Activated T-helper 17 cell treated with anti-CD3 and anti-CD28 coated beads, Interleukin-2, amount 50 U/mL, for 72 hours (primary cell): ENCODE measurements at regions not wholly inside any gene's neighbourhood (a gene's known extent, or its start where the extent isn't known, plus 50 kb on each side); places are given as distances from the start of the nearest gene placed in this dataset.
"Not testable (repeated sequence)": the region's sequence is repeated elsewhere in the genome, so short reads cannot be mapped to it uniquely, and the experiment has no call there.

Source experiments
- ATAC-seq: fragments of 150-1000 bp; cut with Tn5 transposase; replicated peaks from 2 replicates; pipeline ENCODE4 v1.10.0; 2021; ENCODE audit warnings: mild to moderate bottlenecking, moderate library complexity
- H3K27ac Mint-ChIP-seq: one replicate; pipeline ENCODE4 v1.8.0; 2022; ENCODE audit warnings: mixed read lengths
- H3K27me3 Mint-ChIP-seq: one replicate; pipeline ENCODE4 v1.8.0; 2022; ENCODE audit warnings: mixed read lengths
- H3K36me3 Mint-ChIP-seq: one replicate; pipeline ENCODE4 v1.8.0; 2022; ENCODE audit warnings: low read depth, mild to moderate bottlenecking, mixed read lengths
- H3K4me1 Mint-ChIP-seq: one replicate; pipeline ENCODE4 v1.8.0; 2022; ENCODE audit warnings: mixed read lengths
- H3K4me3 Mint-ChIP-seq: one replicate; pipeline ENCODE4 v1.8.0; 2022; ENCODE audit warnings: mild to moderate bottlenecking, mixed read lengths
- H3K9me3 Mint-ChIP-seq: one replicate; pipeline ENCODE4 v1.8.0; 2022; ENCODE audit warnings: mixed read lengths

- Mint-ChIP-seq H3K4me1 (no peaks in the 10 kb centered on the region), H3K27ac (no peak overlapping the region), H3K9me3 (peaks cover 4% of the 10 kb centered on the region), H3K36me3 (no peaks in the 10 kb centered on the region), H3K4me3 (no peak overlapping the region), H3K27me3 (no peaks in the 10 kb centered on the region)
- ATAC-seq, result no peak
Measured at GRCh38 chr11:81960443-81960842, 773.2 kb downstream of the FAM181B start.

- peaks cover 4% of the 10 kb centered on the region for H3K9me3 Mint-ChIP-seq
- ATAC-seq, result no peak
- no peaks in the 10 kb centered on the region for H3K4me1 Mint-ChIP-seq
- no peak overlapping the region for H3K4me3 Mint-ChIP-seq
- no peaks in the 10 kb centered on the region for H3K36me3 Mint-ChIP-seq
- no peaks in the 10 kb centered on the region for H3K27me3 Mint-ChIP-seq
- H3K27ac Mint-ChIP-seq, result no peak overlapping the region
Measured at GRCh38 chr11:81959341-81959740, 774.3 kb downstream of the FAM181B start.

- not testable (repeated sequence) for H3K27ac Mint-ChIP-seq, H3K27me3 Mint-ChIP-seq, ATAC-seq, H3K36me3 Mint-ChIP-seq, H3K4me1 Mint-ChIP-seq, H3K4me3 Mint-ChIP-seq, H3K9me3 Mint-ChIP-seq
Measured at GRCh38 chr11:81954301-81954700, 779.4 kb downstream of the FAM181B start.

GRCh38 chr11:81946831-81947230 is 786.8 kb downstream of the FAM181B start:
- no peak overlapping the region for H3K4me3 Mint-ChIP-seq
- no peak for ATAC-seq
- no peaks in the 10 kb centered on the region for H3K27me3 Mint-ChIP-seq
- H3K27ac Mint-ChIP-seq, result no peak overlapping the region
- no peaks in the 10 kb centered on the region for H3K36me3 Mint-ChIP-seq
- no peaks in the 10 kb centered on the region for H3K9me3 Mint-ChIP-seq
- H3K4me1 Mint-ChIP-seq, result no peaks in the 10 kb centered on the region

GRCh38 chr11:81942646-81943045 is 791.0 kb downstream of the FAM181B start:
- no peak overlapping the region for H3K27ac Mint-ChIP-seq
- H3K9me3 Mint-ChIP-seq, result no peaks in the 10 kb centered on the region
- H3K4me1 Mint-ChIP-seq, result no peaks in the 10 kb centered on the region
- no peak overlapping the region for H3K4me3 Mint-ChIP-seq
- H3K36me3 Mint-ChIP-seq, result no peaks in the 10 kb centered on the region
- no peak for ATAC-seq
- no peaks in the 10 kb centered on the region for H3K27me3 Mint-ChIP-seq

GRCh38 chr11:81941998-81942397 is 791.7 kb downstream of the FAM181B start:
- no peak for ATAC-seq
- Mint-ChIP-seq H3K9me3 (no peaks in the 10 kb centered on the region), H3K27me3 (no peaks in the 10 kb centered on the region), H3K27ac (no peak overlapping the region), H3K36me3 (no peaks in the 10 kb centered on the region), H3K4me1 (no peaks in the 10 kb centered on the region), H3K4me3 (no peak overlapping the region)

GRCh38 chr11:81932303-81932702 is 801.4 kb downstream of the FAM181B start:
- Mint-ChIP-seq H3K27ac (no peak overlapping the region), H3K4me3 (no peak overlapping the region), H3K4me1 (no peaks in the 10 kb centered on the region), H3K27me3 (no peaks in the 10 kb centered on the region), H3K9me3 (peaks cover 3% of the 10 kb centered on the region), H3K36me3 (no peaks in the 10 kb centered on the region)
- ATAC-seq, result no peak

- Mint-ChIP-seq H3K4me1 (no peaks in the 10 kb centered on the region), H3K27me3 (no peaks in the 10 kb centered on the region), H3K9me3 (no peaks in the 10 kb centered on the region), H3K4me3 (no peak overlapping the region), H3K36me3 (no peaks in the 10 kb centered on the region), H3K27ac (no peak overlapping the region)
- no peak for ATAC-seq
Measured at GRCh38 chr11:81920205-81920604, 813.5 kb downstream of the FAM181B start.

GRCh38 chr11:81916451-81916850 is 817.2 kb downstream of the FAM181B start:
- Mint-ChIP-seq H3K4me1 (no peaks in the 10 kb centered on the region), H3K9me3 (no peaks in the 10 kb centered on the region), H3K4me3 (no peak overlapping the region), H3K27me3 (no peaks in the 10 kb centered on the region), H3K36me3 (no peaks in the 10 kb centered on the region), H3K27ac (no peak overlapping the region)
- ATAC-seq, result no peak

- no peak overlapping the region for H3K27ac Mint-ChIP-seq
- ATAC-seq, result no peak
- H3K9me3 Mint-ChIP-seq, result no peaks in the 10 kb centered on the region
- no peaks in the 10 kb centered on the region for H3K4me1 Mint-ChIP-seq
- no peaks in the 10 kb centered on the region for H3K36me3 Mint-ChIP-seq
- no peak overlapping the region for H3K4me3 Mint-ChIP-seq
- H3K27me3 Mint-ChIP-seq, result no peaks in the 10 kb centered on the region
Measured at GRCh38 chr11:81915045-81915444, 818.6 kb downstream of the FAM181B start.

- H3K27ac Mint-ChIP-seq, result no peak overlapping the region
- H3K4me1 Mint-ChIP-seq, result no peaks in the 10 kb centered on the region
Measured at GRCh38 chr11:81913793-81914192, 819.9 kb downstream of the FAM181B start.

GRCh38 chr11:81907996-81908395 is 825.7 kb downstream of the FAM181B start:
- H3K27me3 Mint-ChIP-seq, result no peaks in the 10 kb centered on the region
- no peak overlapping the region for H3K27ac Mint-ChIP-seq
- no peak overlapping the region for H3K4me3 Mint-ChIP-seq
- no peaks in the 10 kb centered on the region for H3K9me3 Mint-ChIP-seq
- no peak for ATAC-seq
- no peaks in the 10 kb centered on the region for H3K4me1 Mint-ChIP-seq
- no peaks in the 10 kb centered on the region for H3K36me3 Mint-ChIP-seq

More at GRCh38 chr11:81913793-81914192, 819.9 kb downstream of the FAM181B start:
- no peak for ATAC-seq
- no peaks in the 10 kb centered on the region for H3K36me3 Mint-ChIP-seq
- no peak overlapping the region for H3K4me3 Mint-ChIP-seq
- no peaks in the 10 kb centered on the region for H3K27me3 Mint-ChIP-seq
- no peaks in the 10 kb centered on the region for H3K9me3 Mint-ChIP-seq

GRCh38 chr11:81899156-81899555 is 834.5 kb downstream of the FAM181B start:
- Mint-ChIP-seq H3K4me3 (no peak overlapping the region), H3K36me3 (no peaks in the 10 kb centered on the region), H3K27ac (no peak overlapping the region), H3K27me3 (peaks cover 6% of the 10 kb centered on the region), H3K9me3 (peaks cover 9% of the 10 kb centered on the region), H3K4me1 (no peaks in the 10 kb centered on the region)
- ATAC-seq, result no peak

- no peak overlapping the region for H3K4me3 Mint-ChIP-seq
- H3K36me3 Mint-ChIP-seq, result no peaks in the 10 kb centered on the region
- H3K4me1 Mint-ChIP-seq, result no peaks in the 10 kb centered on the region
- no peak overlapping the region for H3K27ac Mint-ChIP-seq
- H3K9me3 Mint-ChIP-seq, result peaks cover 9% of the 10 kb centered on the region
- peaks cover 6% of the 10 kb centered on the region for H3K27me3 Mint-ChIP-seq
- no peak for ATAC-seq
Measured at GRCh38 chr11:81897639-81898038, 836.0 kb downstream of the FAM181B start.

GRCh38 chr11:81895258-81895657 is 838.4 kb downstream of the FAM181B start:
- Mint-ChIP-seq H3K9me3 (peaks cover 6% of the 10 kb centered on the region), H3K36me3 (no peaks in the 10 kb centered on the region), H3K27ac (no peak overlapping the region), H3K27me3 (peaks cover 6% of the 10 kb centered on the region), H3K4me3 (no peak overlapping the region), H3K4me1 (no peaks in the 10 kb centered on the region)
- ATAC-seq, result no peak
